ENCODE measurements at regions not wholly inside any gene's neighbourhood (a gene's known extent, or its start where the extent isn't known, plus 50 kb on each side); places are given as distances from the start of the nearest gene placed in this dataset.
"Not testable (repeated sequence)": the region's sequence is repeated elsewhere in the genome, so short reads cannot be mapped to it uniquely, and the experiment has no call there.

GRCh38 chr3:157920822-157921700 lies 185.2 kb downstream of the SHOX2 start:
- no peak for DNase-seq

GRCh38 chr3:157919319-157919887 lies 186.8 kb downstream of the SHOX2 start:
- no peak for DNase-seq

- DNase-seq: no peak
These were observed 187.8 kb downstream of the SHOX2 start for GRCh38 chr3:157918402-157918801.

GRCh38 chr3:157916672-157917071 lies 189.5 kb downstream of the SHOX2 start:
- no peak for DNase-seq

GRCh38 chr3:157914882-157915281 lies 191.3 kb downstream of the SHOX2 start:
- no peak for DNase-seq

GRCh38 chr3:157913741-157914150 lies 192.5 kb downstream of the SHOX2 start:
- no peak for DNase-seq

- DNase-seq: no peak
These were observed 193.4 kb downstream of the SHOX2 start for GRCh38 chr3:157912514-157913451.

- DNase-seq: no peak
These were observed 199.6 kb downstream of the SHOX2 start for GRCh38 chr3:157906627-157907026.

GRCh38 chr3:157905885-157906284 lies 200.3 kb downstream of the SHOX2 start:
- no peak for DNase-seq

GRCh38 chr3:157902680-157903079 lies 203.5 kb downstream of the SHOX2 start:
- DNase-seq: not testable (repeated sequence)

GRCh38 chr3:157888040-157888439 lies 218.2 kb downstream of the SHOX2 start:
- no peak for DNase-seq

GRCh38 chr3:157876556-157876955 lies 229.7 kb downstream of the SHOX2 start:
- no peak for DNase-seq

- DNase-seq: no peak
These were observed 233.3 kb downstream of the SHOX2 start for GRCh38 chr3:157872902-157873301.

- DNase-seq: no peak
These were observed 234.3 kb downstream of the SHOX2 start for GRCh38 chr3:157871838-157872460.

GRCh38 chr3:157871248-157871647 lies 235.0 kb downstream of the SHOX2 start:
- DNase-seq: no peak

- DNase-seq: no peak
These were observed 237.3 kb downstream of the SHOX2 start for GRCh38 chr3:157868946-157869345.

GRCh38 chr3:157868196-157868595 lies 238.0 kb downstream of the SHOX2 start:
- no peak for DNase-seq

- no peak for DNase-seq
These were observed 240.7 kb downstream of the SHOX2 start for GRCh38 chr3:157865352-157866000.

- no peak for DNase-seq
These were observed 245.0 kb downstream of the SHOX2 start for GRCh38 chr3:157861076-157861765.

- no peak for DNase-seq
These were observed 246.7 kb downstream of the SHOX2 start for GRCh38 chr3:157859541-157859940.

- no peak for DNase-seq
These were observed 247.4 kb downstream of the SHOX2 start for GRCh38 chr3:157858821-157859220.
